NCI-H1048 (cell line): ENCODE measurements at regions not wholly inside any gene's neighbourhood (a gene's known extent, or its start where the extent isn't known, plus 50 kb on each side); places are given as distances from the start of the nearest gene placed in this dataset.
"Not testable (repeated sequence)": the region's sequence is repeated elsewhere in the genome, so short reads cannot be mapped to it uniquely, and the experiment has no call there.

ENCODE experiments used
- DNase-seq: peaks from one replicate; lab custom pipeline; 2025; lab: John Stamatoyannopoulos, UW

DNA sequence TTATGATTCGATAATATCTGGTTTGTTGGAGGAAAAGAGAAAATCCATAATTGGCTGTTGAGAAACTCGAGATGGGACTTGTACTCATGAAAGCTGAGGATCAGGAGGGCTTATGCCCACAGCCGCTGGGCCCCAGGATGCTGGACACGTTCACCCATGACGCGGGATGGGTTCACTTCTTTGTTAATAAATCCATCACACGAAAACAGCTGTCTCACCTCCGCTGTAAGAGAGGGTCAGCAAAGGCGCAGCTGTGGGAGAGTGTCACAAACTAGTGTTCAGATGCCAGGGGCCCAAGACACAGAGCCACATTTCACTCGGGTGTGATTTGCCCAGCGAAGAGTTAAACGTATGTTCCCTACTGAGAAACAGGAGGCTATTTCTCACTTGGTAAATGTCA lies 315.1 kb downstream of the THBS2 start:
- DNase-seq, result no peak

DNA sequence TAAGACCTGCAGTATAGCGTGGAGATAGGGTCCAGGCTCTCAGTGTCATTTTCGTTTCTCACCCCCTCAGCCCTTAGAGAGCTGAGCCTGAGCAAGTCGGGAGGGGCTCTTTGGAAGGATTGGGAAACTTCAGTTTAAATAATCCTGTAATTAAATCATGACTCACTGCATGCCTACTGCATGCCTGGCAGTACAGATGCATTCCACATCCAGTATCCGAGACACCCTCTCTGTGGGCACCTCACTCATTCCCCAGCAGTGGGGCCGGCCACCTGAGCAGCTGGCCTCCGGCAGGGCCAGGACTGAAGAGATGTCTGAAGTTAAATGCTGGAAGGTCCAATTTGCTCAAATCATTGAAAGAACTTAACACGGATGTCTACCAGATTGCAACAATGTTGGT lies 316.6 kb downstream of the THBS2 start:
- no peak for DNase-seq

DNA sequence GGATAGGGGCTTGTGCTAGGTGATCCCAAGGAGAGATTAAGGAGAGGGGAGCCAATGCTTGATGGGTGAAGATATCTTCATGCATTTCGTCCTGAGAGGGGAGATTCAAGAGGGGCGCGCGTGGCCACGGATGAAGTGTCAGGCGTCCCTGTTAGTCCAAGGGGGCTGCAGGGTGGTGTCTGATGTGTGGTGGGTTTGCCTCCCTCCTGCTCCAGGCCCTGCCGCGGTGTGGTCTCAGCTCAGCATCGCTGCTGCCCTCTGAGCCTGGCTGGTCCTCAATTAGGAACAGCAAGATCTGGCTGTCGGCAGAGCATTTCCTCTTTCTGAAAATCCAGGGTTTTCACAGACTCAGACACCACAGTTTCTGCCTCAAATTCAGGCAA lies 318.0 kb downstream of the THBS2 start:
- no peak for DNase-seq

DNA sequence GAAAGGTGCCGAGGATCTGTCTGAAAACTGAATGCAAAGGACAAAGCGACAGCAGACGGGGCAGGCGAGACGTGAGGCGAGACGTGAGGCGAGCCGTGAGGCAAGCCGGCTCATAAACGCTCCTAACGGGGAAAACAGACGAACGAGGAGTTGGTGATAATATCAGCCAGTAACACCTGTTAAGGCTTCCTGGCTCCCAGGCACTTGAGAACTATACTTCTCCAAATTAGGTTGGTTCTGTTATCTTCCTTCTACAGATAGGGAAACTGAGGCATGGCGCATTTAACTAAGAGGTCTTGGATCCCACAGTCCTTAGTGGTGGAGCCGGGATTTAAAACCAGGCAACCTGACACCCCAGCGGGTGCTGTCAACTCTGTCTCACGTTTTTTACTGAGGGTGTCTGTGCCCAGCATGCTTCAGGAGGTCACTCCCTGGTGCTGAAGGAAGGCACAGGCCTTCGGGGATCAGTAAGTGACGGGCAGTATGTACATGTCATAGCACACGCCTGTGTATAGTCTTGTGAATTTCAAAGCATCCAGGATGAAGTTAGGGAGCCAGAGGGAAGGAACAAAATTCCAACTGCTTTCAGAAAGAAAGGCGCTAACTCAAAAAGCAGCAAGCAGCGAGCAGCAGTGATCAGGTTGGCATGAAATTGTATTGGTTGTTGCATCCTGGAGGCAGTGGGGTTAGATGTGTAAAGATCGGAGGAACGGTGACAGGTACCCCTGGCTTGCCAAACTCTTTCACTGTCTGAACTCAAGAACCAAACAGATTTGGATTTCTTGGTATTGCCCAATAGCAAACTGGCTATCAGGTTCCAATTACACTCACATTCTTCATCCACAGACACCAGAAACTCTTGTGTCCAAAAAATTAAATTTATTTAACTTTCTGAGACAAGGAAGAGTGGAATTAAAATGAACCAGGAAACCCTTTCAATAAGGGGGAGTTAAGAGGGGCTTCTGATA lies 318.7 kb downstream of the THBS2 start:
- no peak for DNase-seq

DNA sequence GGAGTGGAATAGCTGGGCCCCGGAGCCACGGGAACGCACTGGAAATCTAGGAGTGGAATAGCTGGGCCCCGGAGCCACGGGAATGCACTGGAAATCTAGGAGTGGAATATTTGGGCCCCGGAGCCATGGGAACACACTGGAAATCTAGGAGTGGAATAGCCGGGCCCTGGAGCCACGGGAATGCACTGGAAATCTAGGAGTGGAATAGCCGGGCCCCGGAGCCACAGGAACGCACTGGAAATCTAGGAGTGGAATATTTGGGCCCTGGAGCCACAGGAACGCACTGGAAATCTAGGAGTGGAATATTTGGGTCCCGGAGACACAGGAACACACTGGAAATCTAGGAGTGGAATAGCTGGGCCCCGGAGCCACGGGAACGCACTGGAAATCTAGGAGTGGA lies 321.5 kb downstream of the THBS2 start:
- DNase-seq, result not testable (repeated sequence)

- DNase-seq, result not testable (repeated sequence)
Measured at GRCh38 chr6:168931072-168931471, 322.6 kb downstream of the THBS2 start.

DNA sequence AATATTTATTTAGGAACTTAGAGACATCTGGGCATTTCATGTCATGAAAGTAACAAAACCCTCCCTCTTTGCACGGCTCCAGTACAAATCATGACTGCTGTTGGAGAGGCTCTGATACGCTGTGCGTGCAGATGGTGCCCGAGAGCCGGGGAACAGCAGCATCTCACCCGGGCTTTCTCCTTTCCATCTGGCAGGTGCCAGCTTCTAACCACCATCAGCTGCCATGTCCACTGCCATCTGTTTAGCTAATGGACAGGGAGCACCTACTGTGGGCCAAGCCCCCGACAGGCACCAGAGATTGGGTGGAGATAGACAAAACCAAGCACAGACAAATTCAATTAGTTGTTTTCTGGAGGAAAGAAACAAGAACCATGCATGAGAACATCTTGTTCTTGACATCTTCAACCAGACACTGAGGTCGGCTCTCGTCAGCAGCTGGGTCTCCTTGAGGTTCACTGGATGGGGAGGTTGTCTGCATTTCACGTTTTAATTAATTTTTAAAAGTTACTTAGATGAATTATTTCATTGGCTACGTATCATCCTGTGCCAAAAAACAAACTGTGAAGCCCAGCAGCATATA lies 323.7 kb downstream of the THBS2 start:
- no peak for DNase-seq

DNA sequence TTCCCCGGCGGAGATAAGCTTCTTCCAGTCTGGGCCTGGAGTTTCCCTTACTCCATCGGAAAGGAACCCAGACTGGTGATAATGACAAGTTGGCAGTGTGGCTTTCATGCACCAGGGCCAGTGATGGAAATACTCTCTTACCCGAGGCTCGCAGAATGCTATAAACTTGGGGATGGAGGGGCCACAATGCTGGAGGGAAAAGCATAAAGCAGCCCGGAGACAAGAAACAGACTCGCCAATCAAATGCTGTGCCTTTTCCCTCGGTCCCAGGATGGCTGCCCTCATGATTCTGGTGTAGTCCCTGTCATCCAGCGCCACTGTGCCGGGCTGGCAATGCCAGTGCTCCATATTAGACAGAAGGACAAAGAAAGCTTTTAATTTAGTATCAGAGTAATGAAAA lies 325.6 kb downstream of the THBS2 start:
- no peak for DNase-seq

DNA sequence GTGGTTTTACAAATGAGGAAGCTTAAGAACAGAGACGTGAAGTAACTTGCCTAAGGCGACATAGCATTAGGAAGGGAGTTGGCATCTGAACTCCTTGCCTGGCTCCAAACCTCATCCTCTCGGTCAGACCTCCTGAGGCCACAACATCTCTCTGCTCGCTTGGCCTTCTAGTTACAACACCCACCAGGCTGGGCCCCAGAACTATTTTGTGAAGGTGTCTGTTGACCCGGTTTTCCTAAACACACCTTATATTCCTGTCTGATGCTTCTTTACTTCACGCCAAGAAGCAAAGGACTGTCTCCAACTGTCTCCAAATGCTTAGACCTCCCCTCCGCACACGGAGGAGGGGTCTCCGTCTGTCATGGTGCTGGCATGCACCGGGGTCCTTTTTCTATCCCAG lies 326.6 kb downstream of the THBS2 start:
- DNase-seq, result no peak

GRCh38 chr6:168926306-168926705 lies 327.3 kb downstream of the THBS2 start:
- no peak for DNase-seq

DNA sequence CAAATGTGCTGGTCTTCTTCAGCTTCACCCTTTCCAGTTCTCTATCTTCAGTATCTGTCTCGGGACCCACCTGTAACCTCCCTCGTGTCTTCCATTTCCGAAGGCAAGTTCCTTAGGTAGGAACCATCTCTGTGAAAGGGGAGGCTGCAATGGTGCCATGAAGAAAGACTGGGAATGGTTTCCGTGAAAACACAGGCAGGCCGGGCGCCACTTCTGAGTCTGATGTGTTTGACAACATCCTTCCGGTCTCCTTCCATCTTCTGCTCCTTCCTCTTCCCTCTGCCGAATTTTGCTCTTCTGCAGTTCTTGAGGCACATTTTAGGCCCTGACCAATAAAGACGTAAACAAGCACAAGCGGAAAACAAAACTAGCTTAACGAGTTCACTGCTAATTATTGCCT lies 328.0 kb downstream of the THBS2 start:
- no peak for DNase-seq

- no peak for DNase-seq
Measured at GRCh38 chr6:168923171-168923570, 330.5 kb downstream of the THBS2 start.

DNA sequence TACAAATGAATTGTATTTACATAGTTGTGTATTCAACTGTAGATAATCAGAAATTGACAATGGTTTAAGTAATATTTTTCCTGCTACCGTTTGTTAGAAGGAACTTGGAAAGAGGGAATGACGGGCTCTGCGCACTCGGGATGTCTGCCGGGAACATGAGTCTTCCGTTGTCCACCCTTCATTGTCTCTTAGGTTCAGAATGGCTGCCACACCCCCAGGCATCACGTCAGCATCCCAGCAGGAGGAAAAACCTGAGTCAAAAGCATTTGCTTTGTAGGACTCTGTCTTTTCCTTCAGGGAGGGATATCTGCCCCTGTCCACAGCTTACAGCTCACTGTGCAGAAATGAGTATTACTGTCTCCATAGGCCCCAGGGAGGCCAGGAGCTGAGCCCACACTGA lies 331.2 kb downstream of the THBS2 start:
- no peak for DNase-seq

GRCh38 chr6:168920289-168920688 lies 333.4 kb downstream of the THBS2 start:
- DNase-seq, result no peak

DNA sequence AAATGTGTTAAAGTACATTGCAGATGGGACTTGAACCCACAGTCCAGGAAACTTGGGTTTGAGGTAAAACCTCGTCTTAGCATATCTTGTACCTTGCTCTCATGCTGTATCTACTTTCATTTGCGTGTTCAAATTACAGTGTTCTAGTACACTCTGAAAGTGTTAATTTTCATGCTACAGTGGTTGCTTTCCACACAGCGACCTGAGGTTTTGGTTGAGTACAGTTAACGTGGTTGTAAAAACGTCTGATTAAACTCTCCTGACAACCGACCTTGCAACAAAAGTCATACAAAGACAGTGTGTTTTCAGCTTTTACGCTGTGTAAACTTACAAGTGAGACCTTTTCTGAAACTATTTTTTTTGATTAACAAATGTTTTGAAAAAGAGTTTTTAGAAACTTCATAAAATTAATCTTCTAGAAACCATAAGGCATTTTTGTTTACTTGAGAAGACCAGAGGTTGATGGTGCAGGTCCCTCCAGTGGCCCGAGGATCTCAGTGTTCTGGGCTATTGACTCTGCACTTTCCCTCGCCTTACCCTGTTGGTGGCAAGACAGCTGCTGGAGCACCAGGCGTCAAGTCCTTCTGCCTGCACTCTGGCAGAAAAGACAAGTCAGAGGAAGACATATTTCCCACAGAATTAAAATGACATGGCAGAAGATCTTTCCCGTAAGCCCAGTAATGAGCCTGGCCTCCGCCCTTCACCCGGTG lies 334.0 kb downstream of the THBS2 start:
- DNase-seq, result no peak

DNA sequence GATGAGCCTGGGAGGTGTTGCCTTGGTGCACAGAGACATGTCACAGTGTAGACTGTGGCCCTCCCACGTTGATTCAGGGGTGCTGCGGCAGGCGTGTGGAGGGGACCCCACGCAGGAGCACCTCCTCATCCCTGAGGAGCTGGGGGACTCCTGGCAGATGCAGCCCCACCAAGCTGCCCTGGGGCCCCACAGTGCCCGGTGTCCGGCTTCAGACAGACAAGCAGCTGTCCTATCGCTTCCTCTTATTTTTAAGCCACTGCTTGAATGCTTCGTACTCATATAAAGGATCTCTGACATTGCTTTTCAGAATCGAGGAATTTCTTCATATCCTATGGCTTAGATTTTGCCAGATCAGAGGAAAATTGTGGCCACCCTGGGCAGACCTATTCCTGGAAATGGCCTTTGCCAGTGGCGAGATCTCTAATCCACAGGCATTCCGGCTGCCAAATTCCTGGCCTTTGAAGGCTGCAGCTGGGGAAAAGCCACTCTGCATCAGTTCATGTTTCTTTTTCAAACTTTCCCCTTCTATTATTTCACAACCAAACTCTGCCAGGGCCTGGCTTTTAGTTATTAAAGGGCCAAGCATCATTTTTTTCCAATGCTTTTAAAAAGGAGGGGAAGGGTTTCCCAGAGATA lies 337.0 kb downstream of the THBS2 start:
- DNase-seq, result no peak

- no peak for DNase-seq
Measured at GRCh38 chr6:168915855-168916254, 337.8 kb downstream of the THBS2 start.

DNA sequence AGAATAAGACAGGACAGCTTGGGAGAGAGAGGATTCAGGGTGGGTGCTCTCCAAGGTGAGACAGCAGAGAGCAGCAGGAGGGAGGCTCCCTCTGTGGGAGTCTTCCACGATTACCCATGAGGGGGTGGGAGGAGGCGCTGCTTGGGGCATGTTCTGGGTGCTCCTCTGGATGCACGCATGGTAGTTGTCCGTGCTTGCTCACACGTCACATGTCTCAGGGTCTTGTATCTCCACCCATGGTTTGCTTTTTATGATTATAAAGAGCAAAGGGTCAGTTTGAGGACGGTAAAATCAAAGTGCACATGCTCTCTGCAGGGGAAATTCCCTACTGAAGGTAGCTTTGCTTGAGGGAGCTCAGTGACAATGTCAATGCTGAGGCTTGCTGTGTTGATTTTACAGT lies 338.4 kb downstream of the THBS2 start:
- DNase-seq, result no peak

DNA sequence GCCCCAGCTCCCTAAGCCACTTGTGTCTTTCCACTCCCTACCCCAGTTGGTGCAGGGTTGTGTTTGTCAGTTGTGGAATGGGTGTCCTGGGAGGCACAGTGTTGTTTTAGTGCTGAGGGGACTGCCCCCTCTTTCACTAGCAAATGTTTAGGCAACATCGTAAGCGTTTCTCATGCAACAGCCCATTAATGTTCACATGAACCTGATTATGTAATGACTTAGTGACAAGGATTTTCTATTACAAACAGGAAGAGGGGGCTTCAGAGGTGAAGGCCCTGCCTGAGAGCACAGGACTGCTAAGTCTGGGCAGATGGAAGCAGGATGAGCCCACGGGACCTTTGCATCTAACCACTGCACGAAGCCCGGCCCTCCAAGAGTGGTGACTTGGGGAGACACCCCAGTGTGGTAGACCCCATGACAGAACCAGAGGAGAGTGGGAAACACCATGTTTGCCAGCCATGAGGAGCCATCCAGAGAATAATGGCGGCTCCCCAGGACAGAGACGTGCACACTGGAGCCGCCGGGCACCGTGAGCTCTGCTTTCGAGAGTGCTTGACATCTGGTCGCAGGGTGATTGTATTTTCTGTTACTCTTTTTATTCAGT lies 339.7 kb downstream of the THBS2 start:
- DNase-seq, result no peak

DNA sequence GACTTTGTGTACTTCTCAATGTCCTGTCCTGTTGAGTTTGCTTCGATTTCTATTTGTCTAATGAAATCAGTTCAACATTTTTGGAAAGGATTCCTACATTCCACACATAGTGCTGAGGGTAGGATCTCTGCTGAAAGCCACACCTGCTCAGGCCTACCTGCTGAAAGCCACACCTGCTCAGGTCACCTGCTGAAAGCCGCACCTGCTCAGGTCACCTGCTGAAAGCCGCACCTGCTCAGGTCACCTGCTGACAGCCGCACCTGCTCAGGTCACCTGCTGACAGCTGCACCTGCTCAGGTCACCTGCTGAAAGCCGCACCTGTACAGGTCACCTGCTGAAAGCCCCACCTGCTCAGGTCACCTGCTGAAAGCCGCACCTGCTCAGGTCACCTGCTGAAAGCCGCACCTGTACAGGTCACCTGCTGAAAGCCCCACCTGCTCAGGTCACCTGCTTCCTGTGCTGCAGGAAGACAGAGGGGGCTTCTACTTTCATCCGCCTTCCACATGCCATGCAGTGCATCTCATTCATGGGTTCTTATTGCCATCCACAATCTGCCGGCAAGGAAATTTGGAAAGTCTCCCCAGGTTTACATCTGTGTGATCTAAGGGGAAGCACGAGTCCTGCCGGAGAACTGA lies 340.3 kb downstream of the THBS2 start:
- not testable (repeated sequence) for DNase-seq

DNA sequence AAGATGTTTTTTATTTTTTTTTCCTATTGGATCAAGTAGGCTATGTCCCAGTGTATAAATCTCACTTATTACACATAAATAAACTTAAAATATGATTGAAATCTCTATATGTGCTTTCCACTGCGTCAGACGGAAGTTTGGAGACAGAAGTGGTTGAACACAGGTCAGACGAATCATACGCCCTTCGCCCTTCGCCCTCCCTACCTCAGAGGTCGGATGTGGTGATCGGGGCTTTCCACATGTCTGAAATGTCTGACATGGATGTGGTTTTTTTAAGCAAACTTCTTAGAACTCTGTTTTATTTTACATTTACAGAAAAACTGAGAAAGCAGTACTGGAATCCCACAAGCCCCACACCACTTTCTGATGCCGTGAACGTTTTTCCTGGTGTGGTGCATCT lies 344.4 kb downstream of the THBS2 start:
- DNase-seq, result no peak

DNA sequence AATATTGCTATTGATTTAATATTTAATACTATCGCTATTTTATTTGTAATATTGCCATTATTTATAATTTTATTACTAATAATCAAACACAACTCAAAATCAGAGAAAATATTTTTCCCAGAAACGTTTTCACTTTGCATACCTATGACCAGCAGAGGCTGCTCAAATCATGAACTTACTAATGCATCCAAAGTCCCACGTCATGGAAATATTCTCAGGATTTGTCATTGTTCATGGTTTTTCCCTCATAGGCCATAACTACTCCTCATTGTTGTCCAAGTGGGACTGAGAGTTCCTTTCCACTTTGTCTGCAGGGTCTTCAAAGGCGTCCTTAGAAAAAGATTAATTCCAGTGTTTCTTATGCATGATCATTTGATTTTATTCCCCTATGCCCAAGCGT lies 344.8 kb downstream of the THBS2 start:
- no peak for DNase-seq
